Left lung (tissue), 4 donors: ENCODE measurements at regions not wholly inside any gene's neighbourhood (a gene's known extent, or its start where the extent isn't known, plus 50 kb on each side); places are given as distances from the start of the nearest gene placed in this dataset.

Experiments
- ATAC-seq: fragments of 200-7000 bp; cut with Tn5 transposase; one replicate; pipeline ENCODE4 v1.9.1; 2020; ENCODE audit warnings: moderate library complexity
- DNase-seq, 4 donors: peaks; one replicate each; pipeline ENCODE4 v3.0.0-alpha.2; 2013 to 2020
- H3K27ac ChIP-seq, 2 donors: fragments of 200-600 bp; sonication (generic) in 1 of 2; one replicate each; pipeline versions ENCODE4 v1.5.0 to v1.8.0; 2020 to 2021
- H3K27me3 ChIP-seq, 2 donors: fragments of 200-600 bp; sonication (generic) in 1 of 2; one replicate each; pipeline versions ENCODE4 v1.5.0 to v1.8.0; 2020 to 2021
- H3K36me3 ChIP-seq, 2 donors: fragments of 200-600 bp; sonication (generic) in 1 of 2; one replicate each; pipeline versions ENCODE4 v1.5.0 to v1.8.0; 2020 to 2021
- H3K4me1 ChIP-seq, 2 donors: fragments of 200-600 bp; one replicate each; pipeline ENCODE4 v1.8.0; 2021
- H3K4me3 ChIP-seq, 2 donors: fragments of 200-600 bp; sonication (generic) in 1 of 2; one replicate each; pipeline versions ENCODE4 v1.5.0 to v1.8.0; 2020 to 2021; ENCODE audit warnings: mild to moderate bottlenecking in 1 of 2
- H3K9me3 ChIP-seq, 2 donors: fragments of 200-600 bp; sonication (generic) in 1 of 2; one replicate each; pipeline versions ENCODE4 v1.5.0 to v1.8.0; 2020 to 2021
- intact Hi-C, 2 donors: fragments of 100-400 bp; cut with DNase I; formaldehyde crosslinking; loops; one replicate each; pipeline versions ENCODE4 v1.11.2 to v1.14.2; 2022
- TF ChIP-seq, protein P1 (sequence below), 2 donors: fragments of 200-600 bp; sonication (generic) in 1 of 2; IDR thresholded peaks; one replicate each; pipeline versions ENCODE4 v1.5.0 to v1.8.0; 2021; ENCODE audit warnings: antibody characterized with exemption in 2 of 2
- donor health status: DM: no; HTN: yes; CAD: no.
- donor health status: DM: no; HTN: no; CAD: no.

DNA sequence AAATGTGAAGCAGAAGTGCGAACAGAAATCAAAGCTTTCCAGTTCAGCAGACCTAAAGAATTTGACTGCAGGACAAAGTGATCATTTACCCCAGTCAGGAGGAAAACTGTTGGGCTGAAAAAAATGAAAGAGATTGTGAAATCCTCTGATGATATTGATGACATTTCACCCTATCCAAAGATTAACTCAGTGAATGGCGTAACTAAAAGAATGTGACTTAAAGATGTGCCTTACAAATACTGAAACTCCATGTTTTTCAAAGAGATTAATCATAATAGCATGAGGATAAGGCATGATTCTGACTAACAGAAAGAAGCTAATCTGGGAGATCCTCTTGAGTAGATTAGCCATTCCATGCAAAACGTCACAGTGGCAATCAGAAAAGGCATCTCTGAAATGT, 225.6 kb downstream of the DUSP6 start:
- H3K27ac ChIP-seq: no peak overlapping the region
- no peaks in the 10 kb centered on the region for H3K9me3 ChIP-seq
- no peak for ATAC-seq
- intact Hi-C loops: no loop called here
- no peak overlapping the region for H3K4me3 ChIP-seq
- H3K4me1 ChIP-seq: no peaks in the 10 kb centered on the region
- no peaks in the 10 kb centered on the region for H3K27me3 ChIP-seq
- DNase-seq: no peak
- H3K36me3 ChIP-seq: no peaks in the 10 kb centered on the region
- TF ChIP-seq, protein P1, sequence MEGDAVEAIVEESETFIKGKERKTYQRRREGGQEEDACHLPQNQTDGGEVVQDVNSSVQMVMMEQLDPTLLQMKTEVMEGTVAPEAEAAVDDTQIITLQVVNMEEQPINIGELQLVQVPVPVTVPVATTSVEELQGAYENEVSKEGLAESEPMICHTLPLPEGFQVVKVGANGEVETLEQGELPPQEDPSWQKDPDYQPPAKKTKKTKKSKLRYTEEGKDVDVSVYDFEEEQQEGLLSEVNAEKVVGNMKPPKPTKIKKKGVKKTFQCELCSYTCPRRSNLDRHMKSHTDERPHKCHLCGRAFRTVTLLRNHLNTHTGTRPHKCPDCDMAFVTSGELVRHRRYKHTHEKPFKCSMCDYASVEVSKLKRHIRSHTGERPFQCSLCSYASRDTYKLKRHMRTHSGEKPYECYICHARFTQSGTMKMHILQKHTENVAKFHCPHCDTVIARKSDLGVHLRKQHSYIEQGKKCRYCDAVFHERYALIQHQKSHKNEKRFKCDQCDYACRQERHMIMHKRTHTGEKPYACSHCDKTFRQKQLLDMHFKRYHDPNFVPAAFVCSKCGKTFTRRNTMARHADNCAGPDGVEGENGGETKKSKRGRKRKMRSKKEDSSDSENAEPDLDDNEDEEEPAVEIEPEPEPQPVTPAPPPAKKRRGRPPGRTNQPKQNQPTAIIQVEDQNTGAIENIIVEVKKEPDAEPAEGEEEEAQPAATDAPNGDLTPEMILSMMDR (IDR thresholded peaks at IDR 0.05): no peak

GRCh38 chr12:89122852-89123251, 229.4 kb downstream of the DUSP6 start:
- H3K9me3 ChIP-seq: no peaks in the 10 kb centered on the region
- H3K27me3 ChIP-seq: no peaks in the 10 kb centered on the region
- H3K4me3 ChIP-seq: no peak overlapping the region
- ATAC-seq (no peak), DNase-seq (no peak)
- H3K36me3 ChIP-seq: no peaks in the 10 kb centered on the region
- no peaks in the 10 kb centered on the region for H3K4me1 ChIP-seq
- intact Hi-C loops: no loop called here
- TF ChIP-seq, protein P1 (IDR thresholded peaks at IDR 0.05): no peak
- no peak overlapping the region for H3K27ac ChIP-seq

DNA sequence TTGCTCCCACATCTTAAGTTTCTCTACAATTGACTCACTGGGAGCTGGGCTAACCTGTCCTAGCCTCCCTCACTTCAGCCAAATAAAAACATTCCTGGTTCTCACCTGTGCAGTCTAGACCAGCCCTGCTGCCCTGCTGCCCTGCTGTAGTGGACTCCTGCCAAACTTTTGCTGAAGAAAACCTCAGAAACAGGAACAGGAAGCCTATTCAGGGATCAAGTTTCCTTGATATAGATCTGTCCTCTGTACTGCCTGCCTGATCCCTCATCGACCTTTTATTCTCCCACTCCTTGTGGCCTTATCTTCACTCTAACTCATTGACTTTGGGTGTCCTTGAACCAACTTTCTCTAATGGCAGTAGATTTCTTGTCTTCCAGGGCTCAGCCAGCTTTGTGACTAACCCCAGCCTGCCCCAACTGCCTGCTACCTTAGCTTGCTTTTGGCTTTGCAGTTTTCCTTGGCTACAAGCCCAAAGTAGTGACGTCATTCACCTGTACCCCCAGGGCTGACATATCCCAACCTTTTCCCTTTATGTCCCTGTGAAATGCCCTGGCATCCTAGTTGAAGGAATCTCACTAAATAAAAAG, 234.8 kb downstream of the DUSP6 start:
- no peaks in the 10 kb centered on the region for H3K27me3 ChIP-seq
- TF ChIP-seq, protein P1 (IDR thresholded peaks at IDR 0.05): no peak
- no peaks in the 10 kb centered on the region for H3K4me1 ChIP-seq
- no peak overlapping the region for H3K4me3 ChIP-seq
- H3K27ac ChIP-seq: no peak overlapping the region
- ATAC-seq (peak; percentile 80), DNase-seq (peak in 1 of 4 donors; percentile 34)
- intact Hi-C loops: no loop called here
- no peaks in the 10 kb centered on the region for H3K9me3 ChIP-seq
- no peaks in the 10 kb centered on the region for H3K36me3 ChIP-seq

DNA sequence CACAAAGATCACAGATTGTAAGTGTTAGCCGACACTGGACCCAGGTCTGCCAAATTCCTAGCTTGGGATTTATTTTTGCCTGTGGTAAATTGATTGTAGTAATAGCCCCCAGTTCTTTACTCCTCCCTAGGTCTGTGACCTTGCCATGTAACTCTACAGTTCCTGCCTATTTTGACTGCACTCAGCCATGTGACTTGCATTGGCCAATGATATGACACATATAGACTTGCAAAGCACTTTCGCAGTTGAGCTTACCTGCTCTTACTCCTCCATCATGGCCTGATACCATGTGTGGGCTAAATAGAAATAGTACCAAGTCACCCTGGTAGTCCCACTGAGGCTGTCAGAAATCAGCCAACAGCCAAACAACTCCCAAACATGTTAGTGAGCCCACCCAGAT, 240.3 kb downstream of the DUSP6 start:
- no peaks in the 10 kb centered on the region for H3K27me3 ChIP-seq
- H3K9me3 ChIP-seq: no peaks in the 10 kb centered on the region
- no peaks in the 10 kb centered on the region for H3K4me1 ChIP-seq
- no peak overlapping the region for H3K27ac ChIP-seq
- no peak overlapping the region for H3K4me3 ChIP-seq
- no peaks in the 10 kb centered on the region for H3K36me3 ChIP-seq
- ATAC-seq (no peak), DNase-seq (no peak)
- intact Hi-C loops: no loop called here
- TF ChIP-seq, protein P1 (IDR thresholded peaks at IDR 0.05): no peak

DNA sequence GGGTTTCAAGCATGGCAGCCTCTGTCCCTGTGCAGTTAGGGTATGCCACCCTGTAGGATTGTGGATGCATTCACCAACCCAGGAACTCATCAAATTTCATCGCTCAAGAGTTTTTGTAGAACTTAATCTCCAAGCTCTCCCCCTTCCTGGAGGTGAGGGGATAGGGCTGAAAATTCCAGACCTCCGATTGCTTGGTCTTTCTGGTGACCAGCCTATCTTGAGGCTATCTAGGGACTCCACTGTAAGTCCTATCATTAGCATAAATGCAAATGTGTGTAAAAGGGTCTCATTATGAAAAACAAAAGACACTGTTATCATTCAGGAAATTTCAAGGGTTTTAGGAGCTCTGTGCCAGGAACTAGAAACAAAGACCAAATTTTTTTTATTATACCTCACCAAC, 244.0 kb downstream of the DUSP6 start:
- DNase-seq: no peak
- intact Hi-C loops: no loop called here
- H3K27me3 ChIP-seq: no peaks in the 10 kb centered on the region

More for the DNA sequence above, 244.0 kb downstream of the DUSP6 start:
- no peak overlapping the region for H3K27ac ChIP-seq
- no peak for ATAC-seq
- no peaks in the 10 kb centered on the region for H3K4me1 ChIP-seq
- TF ChIP-seq, protein P1 (IDR thresholded peaks at IDR 0.05): no peak
- no peaks in the 10 kb centered on the region for H3K9me3 ChIP-seq
- no peaks in the 10 kb centered on the region for H3K36me3 ChIP-seq
- H3K4me3 ChIP-seq: no peak overlapping the region
